ENCODE measurements at regions not wholly inside any gene's neighbourhood (a gene's known extent, or its start where the extent isn't known, plus 50 kb on each side); places are given as distances from the start of the nearest gene placed in this dataset.

DNA sequence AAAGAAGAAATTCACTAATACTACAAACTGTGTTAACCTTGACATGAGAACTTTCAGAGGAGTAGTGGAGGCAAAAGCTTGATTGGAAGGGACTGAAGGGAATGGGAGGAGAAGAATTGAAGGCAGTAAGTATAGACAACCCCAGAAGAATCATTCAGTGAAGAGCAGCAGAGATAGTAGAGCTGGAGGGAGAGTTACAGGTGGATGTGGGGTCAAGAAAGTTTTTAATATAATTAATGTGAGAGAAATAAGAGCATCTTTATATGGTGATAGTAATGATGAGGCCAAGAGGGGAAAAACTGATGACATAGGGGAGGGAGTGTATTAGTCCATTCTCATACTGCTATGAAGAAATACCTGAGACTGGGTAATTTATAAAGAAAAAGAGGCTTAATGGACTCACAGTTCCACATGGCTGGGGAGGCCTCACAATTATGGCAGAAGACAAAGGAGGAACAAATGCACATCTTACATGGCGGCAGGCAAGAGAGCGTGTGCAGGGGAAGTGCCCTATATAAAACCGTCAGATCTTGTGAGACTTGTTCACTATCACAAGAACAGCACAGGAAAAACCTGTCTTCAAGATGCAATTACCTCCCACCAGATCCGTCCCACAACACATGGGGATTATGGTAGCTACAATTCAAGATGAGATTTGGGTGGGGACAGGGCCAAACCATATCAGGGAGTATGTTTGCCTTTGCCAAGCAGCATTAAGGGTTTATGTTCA lies 88.3 kb upstream of the PIK3CG start:
- TF ChIP-seq, protein P1, sequence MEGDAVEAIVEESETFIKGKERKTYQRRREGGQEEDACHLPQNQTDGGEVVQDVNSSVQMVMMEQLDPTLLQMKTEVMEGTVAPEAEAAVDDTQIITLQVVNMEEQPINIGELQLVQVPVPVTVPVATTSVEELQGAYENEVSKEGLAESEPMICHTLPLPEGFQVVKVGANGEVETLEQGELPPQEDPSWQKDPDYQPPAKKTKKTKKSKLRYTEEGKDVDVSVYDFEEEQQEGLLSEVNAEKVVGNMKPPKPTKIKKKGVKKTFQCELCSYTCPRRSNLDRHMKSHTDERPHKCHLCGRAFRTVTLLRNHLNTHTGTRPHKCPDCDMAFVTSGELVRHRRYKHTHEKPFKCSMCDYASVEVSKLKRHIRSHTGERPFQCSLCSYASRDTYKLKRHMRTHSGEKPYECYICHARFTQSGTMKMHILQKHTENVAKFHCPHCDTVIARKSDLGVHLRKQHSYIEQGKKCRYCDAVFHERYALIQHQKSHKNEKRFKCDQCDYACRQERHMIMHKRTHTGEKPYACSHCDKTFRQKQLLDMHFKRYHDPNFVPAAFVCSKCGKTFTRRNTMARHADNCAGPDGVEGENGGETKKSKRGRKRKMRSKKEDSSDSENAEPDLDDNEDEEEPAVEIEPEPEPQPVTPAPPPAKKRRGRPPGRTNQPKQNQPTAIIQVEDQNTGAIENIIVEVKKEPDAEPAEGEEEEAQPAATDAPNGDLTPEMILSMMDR (IDR thresholded peaks at IDR 0.05; ENCODE audit: low read depth, low read length), result no peak
- TF ChIP-seq EZH2phosphoT487 (IDR thresholded peaks at IDR 0.05; ENCODE audit: low read depth), result no peak
